H9 (cell line): ENCODE measurements at regions not wholly inside any gene's neighbourhood (a gene's known extent, or its start where the extent isn't known, plus 50 kb on each side); places are given as distances from the start of the nearest gene placed in this dataset.

Experiments used
- DNase-seq: peaks from one replicate; pipeline ENCODE4 v3.0.0-alpha.2; 2017
- H2AFZ ChIP-seq: one replicate; pipeline ENCODE4 v1.6.1; 2013; ENCODE audit warnings: mild to moderate bottlenecking, low read length, control low read depth, moderate library complexity
- H2AK5ac ChIP-seq: 2 replicates; pipeline ENCODE4 v1.6.1; 2013; ENCODE audit warnings: low read length, control low read depth, mixed read lengths; ENCODE audit not compliant: insufficient read length
- H2BK120ac ChIP-seq: one replicate; pipeline ENCODE4 v1.6.1; 2013; ENCODE audit warnings: low read depth, mild to moderate bottlenecking, low read length, control low read depth, inconsistent platforms; ENCODE audit not compliant: poor library complexity, severe bottlenecking
- H2BK12ac ChIP-seq: 2 replicates; pipeline ENCODE4 v1.6.1; 2013; ENCODE audit warnings: low read length, control low read depth, mixed read lengths, low read depth; ENCODE audit not compliant: insufficient read length
- H2BK15ac ChIP-seq: 2 replicates; pipeline ENCODE4 v1.6.1; 2013; ENCODE audit warnings: low read depth, low read length, control low read depth
- H2BK20ac ChIP-seq: one replicate; pipeline ENCODE4 v1.6.1; 2013; ENCODE audit warnings: low read depth, mild to moderate bottlenecking, low read length, control low read depth, inconsistent platforms; ENCODE audit not compliant: poor library complexity, severe bottlenecking
- H2BK5ac ChIP-seq: 2 replicates; pipeline ENCODE4 v1.6.1; 2013; ENCODE audit warnings: low read length, control low read depth, mixed read lengths; ENCODE audit not compliant: insufficient read length
- H3K14ac ChIP-seq: 2 replicates; pipeline ENCODE4 v1.6.1; 2013; ENCODE audit warnings: low read length, control low read depth; ENCODE audit not compliant: insufficient read depth
- H3K18ac ChIP-seq: 2 replicates; pipeline ENCODE4 v1.6.1; 2013; ENCODE audit warnings: low read depth, mild to moderate bottlenecking, mixed read lengths, low read length, control low read depth; ENCODE audit not compliant: insufficient read length
- H3K23ac ChIP-seq: 2 replicates; pipeline ENCODE4 v1.6.1; 2013; ENCODE audit warnings: low read length, control low read depth, mixed read lengths, low read depth; ENCODE audit not compliant: insufficient read length
- H3K23me2 ChIP-seq: 2 replicates; pipeline ENCODE4 v1.6.1; 2013; ENCODE audit warnings: low read depth, mild to moderate bottlenecking, mixed read lengths, low read length, control low read depth; ENCODE audit not compliant: insufficient read length, poor library complexity, severe bottlenecking
- H3K27ac ChIP-seq: 2 replicates; pipeline ENCODE4 v1.5.1; 2013; ENCODE audit warnings: low read length, control low read depth, mixed read lengths, low read depth; ENCODE audit not compliant: insufficient read length
- H3K27me3 ChIP-seq: 2 replicates; pipeline ENCODE4 v1.6.1; 2013; ENCODE audit warnings: low read length, control low read depth, inconsistent platforms; ENCODE audit not compliant: insufficient read depth
- H3K4ac ChIP-seq: 2 replicates; pipeline ENCODE4 v1.6.1; 2013; ENCODE audit warnings: low read depth, mild to moderate bottlenecking, control low read depth, inconsistent platforms, low read length, moderate library complexity
- H3K4me1 ChIP-seq: 2 replicates; pipeline ENCODE4 v1.6.1; 2013; ENCODE audit warnings: low read length, control low read depth, inconsistent platforms; ENCODE audit not compliant: insufficient read depth
- H3K4me2 ChIP-seq: 2 replicates; pipeline ENCODE4 v1.6.1; 2013; ENCODE audit warnings: low read length, control low read depth, mixed read lengths; ENCODE audit not compliant: insufficient read length, insufficient read depth
- H3K56ac ChIP-seq: 2 replicates; pipeline ENCODE4 v1.6.1; 2013; ENCODE audit warnings: low read depth, mild to moderate bottlenecking, mixed read lengths, low read length, control low read depth; ENCODE audit not compliant: insufficient read length
- H3K79me1 ChIP-seq: 2 replicates; pipeline ENCODE4 v1.6.1; 2013; ENCODE audit warnings: low read depth, mild to moderate bottlenecking, moderate library complexity, low read length, control low read depth, inconsistent platforms; ENCODE audit not compliant: insufficient read depth, poor library complexity, severe bottlenecking
- H3K79me2 ChIP-seq: 2 replicates; pipeline ENCODE4 v1.6.1; 2013; ENCODE audit warnings: low read length, control low read depth, inconsistent platforms; ENCODE audit not compliant: insufficient read depth
- H3K9ac ChIP-seq: 2 replicates; pipeline ENCODE4 v1.6.1; 2013; ENCODE audit warnings: low read length, control low read depth, mixed read lengths; ENCODE audit not compliant: insufficient read length; ENCODE audit errors: extremely low read depth
- H3K9me3 ChIP-seq: one replicate; pipeline ENCODE4 v1.6.1; 2013; ENCODE audit warnings: low read depth, low read length, inconsistent platforms; ENCODE audit not compliant: control insufficient read depth
- H3T11ph ChIP-seq: one replicate; pipeline ENCODE4 v1.6.1; 2013; ENCODE audit warnings: mild to moderate bottlenecking, low read length, control low read depth, inconsistent platforms
- H4K20me1 ChIP-seq: one replicate; pipeline ENCODE4 v1.6.1; 2013; ENCODE audit not compliant: control insufficient read depth, insufficient read length, insufficient read depth
- H4K5ac ChIP-seq: 2 replicates; pipeline ENCODE4 v1.6.1; 2013; ENCODE audit warnings: low read depth, mild to moderate bottlenecking, mixed read lengths, low read length, control low read depth; ENCODE audit not compliant: insufficient read length
- H4K8ac ChIP-seq: replicated peaks from 2 replicates; pipeline ENCODE4 v1.6.1; 2013; ENCODE audit warnings: low read length, control low read depth, mixed read lengths, low read depth; ENCODE audit not compliant: insufficient read length
- H4K91ac ChIP-seq: 2 replicates; pipeline ENCODE4 v1.6.1; 2013; ENCODE audit warnings: low read depth, mild to moderate bottlenecking, moderate library complexity, mixed read lengths, low read length, control low read depth; ENCODE audit not compliant: insufficient read length
- H3K27ac Mint-ChIP-seq, 3 experiments: 2 replicates in 2 of 3; 3 replicates in 1 of 3; pipeline ENCODE4 v1.8.0; 2020 to 2021; ENCODE audit warnings: mixed read lengths in 3 of 3, mild to moderate bottlenecking in 1 of 3, moderate library complexity in 1 of 3
- H3K27me3 Mint-ChIP-seq: 2 replicates; pipeline ENCODE4 v1.8.0; 2021; ENCODE audit warnings: low read depth, mild to moderate bottlenecking, moderate library complexity, mixed read lengths
- H3K36me3 Mint-ChIP-seq, 3 experiments: 2 replicates in 2 of 3; 3 replicates in 1 of 3; pipeline ENCODE4 v1.8.0; 2020 to 2021; ENCODE audit warnings: low read depth in 3 of 3, mixed read lengths in 3 of 3; ENCODE audit not compliant: insufficient read depth in 1 of 3
- H3K4me1 Mint-ChIP-seq, 2 experiments: 2 replicates each; pipeline ENCODE4 v1.8.0; 2020; ENCODE audit warnings: mixed read lengths in 2 of 2
- H3K4me3 Mint-ChIP-seq, 2 experiments: 2 replicates in 1 of 2; 3 replicates in 1 of 2; pipeline ENCODE4 v1.8.0; 2020 to 2021; ENCODE audit warnings: mild to moderate bottlenecking in 2 of 2, mixed read lengths in 2 of 2, moderate library complexity in 1 of 2
- H3K9me3 Mint-ChIP-seq, 2 experiments: 2 replicates in 1 of 2; 3 replicates in 1 of 2; pipeline ENCODE4 v1.8.0; 2020; ENCODE audit warnings: mild to moderate bottlenecking in 2 of 2, mixed read lengths in 2 of 2, moderate library complexity in 1 of 2
- WGBS: extraction: QIAGEN DNeasy Blood & Tissue Kit; methylation state at CpG from one replicate; pipeline ENCODE4 v1.1.7; 2013; ENCODE audit warnings: missing lambda C conversion rate, low lambda C conversion rate, mixed read lengths; ENCODE audit not compliant: insufficient read length; ENCODE audit errors: extremely low coverage; 5-methylcytosine and 5-hydroxymethylcytosine counted together
- TF ChIP-seq, protein P1 (sequence below): fragments of 200-600 bp; sonication (generic); conservative IDR thresholded peaks from 3 replicates; pipeline ENCODE4 v1.8.0; 2021; ENCODE audit warnings: antibody characterized with exemption, mild to moderate bottlenecking

DNA sequence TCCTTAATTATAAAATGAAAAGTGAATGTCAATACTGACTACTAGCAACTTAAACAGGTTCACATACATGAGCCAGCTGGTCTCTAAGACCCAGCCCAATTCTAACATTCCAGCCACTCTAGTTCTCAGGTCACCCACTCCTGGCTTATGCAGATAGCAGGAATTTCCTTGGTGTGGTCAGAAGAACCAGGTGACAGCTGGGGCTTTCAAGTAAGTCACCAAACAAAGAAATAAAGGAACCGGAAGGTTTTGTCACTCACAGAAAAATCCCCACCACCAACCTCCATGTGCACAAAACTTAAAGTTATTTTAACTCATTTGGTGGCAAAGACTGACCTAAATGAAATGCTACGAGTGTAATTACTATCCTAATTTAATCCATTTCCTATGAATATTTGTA, 129.6 kb upstream of the CDKN3 start:
- H3K9me3 Mint-ChIP-seq: no peaks in the 10 kb centered on the region; a peak in 1 of 5 replicates
- Histone ChIP-seq H4K20me1 (no peaks in the 10 kb centered on the region), H2BK15ac (no peak overlapping the region), H2BK120ac (no peak overlapping the region), H3K9me3 (no peaks in the 10 kb centered on the region), H3K23ac (no peak overlapping the region), H3K56ac (no peak overlapping the region), H3K79me1 (no peaks in the 10 kb centered on the region), H2BK12ac (no peak overlapping the region), H2BK20ac (no peak overlapping the region), H2AK5ac (no peak overlapping the region), H3K27ac (no peak overlapping the region), H3K4ac (no peak overlapping the region), H3K18ac (no peak overlapping the region), H4K5ac (no peak overlapping the region), H4K91ac (no peak overlapping the region), H3T11ph (no peak overlapping the region), H2BK5ac (no peak overlapping the region), H2AFZ (no peak overlapping the region), H3K4me1 (no peaks in the 10 kb centered on the region), H3K4me2 (no peak overlapping the region), H3K27me3 (no peaks in the 10 kb centered on the region), H3K9ac (no peak overlapping the region), H4K8ac (no peak overlapping the region), H3K14ac (no peak overlapping the region), H3K79me2 (no peaks in the 10 kb centered on the region), H3K23me2 (no peaks in the 10 kb centered on the region)
- no peaks in the 10 kb centered on the region; a peak in 1 of 7 replicates for H3K36me3 Mint-ChIP-seq
- H3K4me3 Mint-ChIP-seq: no peak overlapping the region
- H3K27me3 Mint-ChIP-seq: no peaks in the 10 kb centered on the region
- TF ChIP-seq, protein P1, sequence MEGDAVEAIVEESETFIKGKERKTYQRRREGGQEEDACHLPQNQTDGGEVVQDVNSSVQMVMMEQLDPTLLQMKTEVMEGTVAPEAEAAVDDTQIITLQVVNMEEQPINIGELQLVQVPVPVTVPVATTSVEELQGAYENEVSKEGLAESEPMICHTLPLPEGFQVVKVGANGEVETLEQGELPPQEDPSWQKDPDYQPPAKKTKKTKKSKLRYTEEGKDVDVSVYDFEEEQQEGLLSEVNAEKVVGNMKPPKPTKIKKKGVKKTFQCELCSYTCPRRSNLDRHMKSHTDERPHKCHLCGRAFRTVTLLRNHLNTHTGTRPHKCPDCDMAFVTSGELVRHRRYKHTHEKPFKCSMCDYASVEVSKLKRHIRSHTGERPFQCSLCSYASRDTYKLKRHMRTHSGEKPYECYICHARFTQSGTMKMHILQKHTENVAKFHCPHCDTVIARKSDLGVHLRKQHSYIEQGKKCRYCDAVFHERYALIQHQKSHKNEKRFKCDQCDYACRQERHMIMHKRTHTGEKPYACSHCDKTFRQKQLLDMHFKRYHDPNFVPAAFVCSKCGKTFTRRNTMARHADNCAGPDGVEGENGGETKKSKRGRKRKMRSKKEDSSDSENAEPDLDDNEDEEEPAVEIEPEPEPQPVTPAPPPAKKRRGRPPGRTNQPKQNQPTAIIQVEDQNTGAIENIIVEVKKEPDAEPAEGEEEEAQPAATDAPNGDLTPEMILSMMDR: no peak
- WGBS: no CpG with 5 or more reads among the region's 2 CpGs
- no peak overlapping the region for H3K27ac Mint-ChIP-seq
- no peak for DNase-seq
- peaks cover 5 to 9% of the 10 kb centered on the region in 2 experiments for H3K4me1 Mint-ChIP-seq
